ENCODE measurements at regions not wholly inside any gene's neighbourhood (a gene's known extent, or its start where the extent isn't known, plus 50 kb on each side); places are given as distances from the start of the nearest gene placed in this dataset.

- Histone ChIP-seq H3K36me3 (ENCODE audit: insufficient read depth, low read length) (no peaks in the 10 kb centered on the region), H4K20me1 (ENCODE audit: insufficient read depth, low read depth, low read length) (no peaks in the 10 kb centered on the region), H3K9me2 (replicated peaks; ENCODE audit: insufficient read depth, low read length) (no peaks in the 10 kb centered on the region), H3K4me1 (ENCODE audit: low read length) (no peaks in the 10 kb centered on the region), H3K4me3 (ENCODE audit: low read length) (no peak overlapping the region), H3K79me2 (ENCODE audit: low read length) (no peaks in the 10 kb centered on the region), H3K27me3 (ENCODE audit: low read length) (no peaks in the 10 kb centered on the region), H3K27ac (ENCODE audit: low read length) (no peak overlapping the region), H2AFZ (ENCODE audit: low read length) (no peak overlapping the region), H3K9ac (ENCODE audit: low read length) (no peak overlapping the region), H3K4me2 (ENCODE audit: low read depth, low read length, poor library complexity, severe bottlenecking) (no peak overlapping the region), H3K9me3 (ENCODE audit: low read length) (peaks cover 3% of the 10 kb centered on the region; the same call in 1 of the 2 replicates)
- DNase-seq = no peak
Measured at GRCh38 chr13:84443463-84443862, 561.2 kb upstream of the SLITRK1 start.

GRCh38 chr13:84439108-84439507 is 556.8 kb upstream of the SLITRK1 start:
- Histone ChIP-seq H3K36me3 (ENCODE audit: insufficient read depth, low read length) (no peaks in the 10 kb centered on the region), H3K9me2 (replicated peaks; ENCODE audit: insufficient read depth, low read length) (no peaks in the 10 kb centered on the region), H4K20me1 (ENCODE audit: insufficient read depth, low read depth, low read length) (no peaks in the 10 kb centered on the region), H3K27ac (ENCODE audit: low read length) (no peak overlapping the region), H3K4me1 (ENCODE audit: low read length) (no peaks in the 10 kb centered on the region), H2AFZ (ENCODE audit: low read length) (no peak overlapping the region), H3K79me2 (ENCODE audit: low read length) (no peaks in the 10 kb centered on the region), H3K4me2 (ENCODE audit: low read depth, low read length, poor library complexity, severe bottlenecking) (no peak overlapping the region), H3K9me3 (ENCODE audit: low read length) (no peaks in the 10 kb centered on the region), H3K27me3 (ENCODE audit: low read length) (no peaks in the 10 kb centered on the region), H3K4me3 (ENCODE audit: low read length) (no peak overlapping the region), H3K9ac (ENCODE audit: low read length) (no peak overlapping the region)
- DNase-seq = no peak

GRCh38 chr13:84433024-84433423 is 550.8 kb upstream of the SLITRK1 start:
- H3K9me2 ChIP-seq (replicated peaks; ENCODE audit: insufficient read depth, low read length) = no peaks in the 10 kb centered on the region
- no peak overlapping the region for H3K4me3 ChIP-seq (ENCODE audit: low read length)
- no peaks in the 10 kb centered on the region for H3K36me3 ChIP-seq (ENCODE audit: insufficient read depth, low read length)
- DNase-seq = no peak
- no peaks in the 10 kb centered on the region; the same call in 1 of the 2 replicates for H3K9me3 ChIP-seq (ENCODE audit: low read length)
- H3K4me1 ChIP-seq (ENCODE audit: low read length) = no peaks in the 10 kb centered on the region
- no peak overlapping the region for H3K4me2 ChIP-seq (ENCODE audit: low read depth, low read length, poor library complexity, severe bottlenecking)
- no peaks in the 10 kb centered on the region for H3K27me3 ChIP-seq (ENCODE audit: low read length)
- no peaks in the 10 kb centered on the region for H4K20me1 ChIP-seq (ENCODE audit: insufficient read depth, low read depth, low read length)
- no peak overlapping the region for H3K27ac ChIP-seq (ENCODE audit: low read length)
- H3K79me2 ChIP-seq (ENCODE audit: low read length) = no peaks in the 10 kb centered on the region
- no peak overlapping the region for H2AFZ ChIP-seq (ENCODE audit: low read length)
- no peak overlapping the region for H3K9ac ChIP-seq (ENCODE audit: low read length)

GRCh38 chr13:84431646-84432045 is 549.4 kb upstream of the SLITRK1 start:
- Histone ChIP-seq H3K27ac (ENCODE audit: low read length) (no peak overlapping the region), H3K27me3 (ENCODE audit: low read length) (no peaks in the 10 kb centered on the region), H3K9ac (ENCODE audit: low read length) (no peak overlapping the region), H3K9me2 (replicated peaks; ENCODE audit: insufficient read depth, low read length) (no peaks in the 10 kb centered on the region), H3K79me2 (ENCODE audit: low read length) (no peaks in the 10 kb centered on the region), H3K9me3 (ENCODE audit: low read length) (no peaks in the 10 kb centered on the region; the same call in 1 of the 2 replicates), H3K4me2 (ENCODE audit: low read depth, low read length, poor library complexity, severe bottlenecking) (no peak overlapping the region), H3K4me3 (ENCODE audit: low read length) (no peak overlapping the region), H3K4me1 (ENCODE audit: low read length) (no peaks in the 10 kb centered on the region), H3K36me3 (ENCODE audit: insufficient read depth, low read length) (no peaks in the 10 kb centered on the region), H2AFZ (ENCODE audit: low read length) (no peak overlapping the region), H4K20me1 (ENCODE audit: insufficient read depth, low read depth, low read length) (no peaks in the 10 kb centered on the region)
- DNase-seq = no peak

- peaks cover 3% of the 10 kb centered on the region; the same call in 1 of the 2 replicates for H3K9me3 ChIP-seq (ENCODE audit: low read length)
- no peak for DNase-seq
Measured at GRCh38 chr13:84430446-84430845, 548.2 kb upstream of the SLITRK1 start.

GRCh38 chr13:84430015-84430414 is 547.7 kb upstream of the SLITRK1 start:
- Histone ChIP-seq H3K36me3 (ENCODE audit: insufficient read depth, low read length) (no peaks in the 10 kb centered on the region), H4K20me1 (ENCODE audit: insufficient read depth, low read depth, low read length) (no peaks in the 10 kb centered on the region), H3K9ac (ENCODE audit: low read length) (no peak overlapping the region), H3K4me3 (ENCODE audit: low read length) (no peak overlapping the region), H3K9me3 (ENCODE audit: low read length) (peaks cover 3% of the 10 kb centered on the region; the same call in 1 of the 2 replicates), H3K27ac (ENCODE audit: low read length) (no peak overlapping the region), H3K9me2 (replicated peaks; ENCODE audit: insufficient read depth, low read length) (no peaks in the 10 kb centered on the region), H3K4me2 (ENCODE audit: low read depth, low read length, poor library complexity, severe bottlenecking) (no peak overlapping the region), H3K79me2 (ENCODE audit: low read length) (no peaks in the 10 kb centered on the region), H3K27me3 (ENCODE audit: low read length) (no peaks in the 10 kb centered on the region), H3K4me1 (ENCODE audit: low read length) (no peaks in the 10 kb centered on the region), H2AFZ (ENCODE audit: low read length) (no peak overlapping the region)
- DNase-seq = no peak

More at GRCh38 chr13:84430446-84430845, 548.2 kb upstream of the SLITRK1 start:
- H3K4me1 ChIP-seq (ENCODE audit: low read length) = no peaks in the 10 kb centered on the region
- H2AFZ ChIP-seq (ENCODE audit: low read length) = no peak overlapping the region
- H3K36me3 ChIP-seq (ENCODE audit: insufficient read depth, low read length) = no peaks in the 10 kb centered on the region
- H3K79me2 ChIP-seq (ENCODE audit: low read length) = no peaks in the 10 kb centered on the region
- H3K9ac ChIP-seq (ENCODE audit: low read length) = no peak overlapping the region
- no peak overlapping the region for H3K4me3 ChIP-seq (ENCODE audit: low read length)
- no peak overlapping the region for H3K27ac ChIP-seq (ENCODE audit: low read length)
- no peaks in the 10 kb centered on the region for H3K27me3 ChIP-seq (ENCODE audit: low read length)
- H4K20me1 ChIP-seq (ENCODE audit: insufficient read depth, low read depth, low read length) = no peaks in the 10 kb centered on the region
- H3K4me2 ChIP-seq (ENCODE audit: low read depth, low read length, poor library complexity, severe bottlenecking) = no peak overlapping the region
- H3K9me2 ChIP-seq (replicated peaks; ENCODE audit: insufficient read depth, low read length) = no peaks in the 10 kb centered on the region

GRCh38 chr13:84418041-84418440 is 535.8 kb upstream of the SLITRK1 start:
- H3K79me2 ChIP-seq (ENCODE audit: low read length) = no peaks in the 10 kb centered on the region
- H4K20me1 ChIP-seq (ENCODE audit: insufficient read depth, low read depth, low read length) = no peaks in the 10 kb centered on the region
- H3K4me1 ChIP-seq (ENCODE audit: low read length) = no peaks in the 10 kb centered on the region
- no peak for DNase-seq
- no peak overlapping the region for H3K4me3 ChIP-seq (ENCODE audit: low read length)
- H3K36me3 ChIP-seq (ENCODE audit: insufficient read depth, low read length) = no peaks in the 10 kb centered on the region
- H3K9me2 ChIP-seq (replicated peaks; ENCODE audit: insufficient read depth, low read length) = no peaks in the 10 kb centered on the region
- no peak overlapping the region for H3K9ac ChIP-seq (ENCODE audit: low read length)
- no peak overlapping the region for H3K4me2 ChIP-seq (ENCODE audit: low read depth, low read length, poor library complexity, severe bottlenecking)
- no peak overlapping the region for H3K27ac ChIP-seq (ENCODE audit: low read length)
- no peaks in the 10 kb centered on the region for H3K27me3 ChIP-seq (ENCODE audit: low read length)
- peaks cover 3% of the 10 kb centered on the region; the same call in 1 of the 2 replicates for H3K9me3 ChIP-seq (ENCODE audit: low read length)
- H2AFZ ChIP-seq (ENCODE audit: low read length) = no peak overlapping the region

- Histone ChIP-seq H3K4me2 (ENCODE audit: low read depth, low read length, poor library complexity, severe bottlenecking) (no peak overlapping the region), H3K4me3 (ENCODE audit: low read length) (no peak overlapping the region), H3K9me2 (replicated peaks; ENCODE audit: insufficient read depth, low read length) (no peaks in the 10 kb centered on the region), H3K27me3 (ENCODE audit: low read length) (no peaks in the 10 kb centered on the region), H3K4me1 (ENCODE audit: low read length) (no peaks in the 10 kb centered on the region), H2AFZ (ENCODE audit: low read length) (no peak overlapping the region), H3K79me2 (ENCODE audit: low read length) (no peaks in the 10 kb centered on the region), H3K9ac (ENCODE audit: low read length) (no peak overlapping the region), H3K36me3 (ENCODE audit: insufficient read depth, low read length) (no peaks in the 10 kb centered on the region), H3K27ac (ENCODE audit: low read length) (no peak overlapping the region), H4K20me1 (ENCODE audit: insufficient read depth, low read depth, low read length) (no peaks in the 10 kb centered on the region), H3K9me3 (ENCODE audit: low read length) (peaks cover 3% of the 10 kb centered on the region; the same call in 1 of the 2 replicates)
- no peak for DNase-seq
Measured at GRCh38 chr13:84417416-84417815, 535.1 kb upstream of the SLITRK1 start.

GRCh38 chr13:84413016-84413415 is 530.7 kb upstream of the SLITRK1 start:
- peaks cover 3% of the 10 kb centered on the region; the same call in 1 of the 2 replicates for H3K9me3 ChIP-seq (ENCODE audit: low read length)
- H2AFZ ChIP-seq (ENCODE audit: low read length) = no peak overlapping the region
- H3K36me3 ChIP-seq (ENCODE audit: insufficient read depth, low read length) = no peaks in the 10 kb centered on the region
- H3K9me2 ChIP-seq (replicated peaks; ENCODE audit: insufficient read depth, low read length) = no peaks in the 10 kb centered on the region
- no peak overlapping the region for H3K4me2 ChIP-seq (ENCODE audit: low read depth, low read length, poor library complexity, severe bottlenecking)
- no peak for DNase-seq
- H3K27me3 ChIP-seq (ENCODE audit: low read length) = no peaks in the 10 kb centered on the region
- no peaks in the 10 kb centered on the region for H4K20me1 ChIP-seq (ENCODE audit: insufficient read depth, low read depth, low read length)
- no peaks in the 10 kb centered on the region for H3K4me1 ChIP-seq (ENCODE audit: low read length)
- H3K4me3 ChIP-seq (ENCODE audit: low read length) = no peak overlapping the region
- no peak overlapping the region for H3K9ac ChIP-seq (ENCODE audit: low read length)
- H3K79me2 ChIP-seq (ENCODE audit: low read length) = no peaks in the 10 kb centered on the region
- no peak overlapping the region for H3K27ac ChIP-seq (ENCODE audit: low read length)
